ENCODE measurements at regions not wholly inside any gene's neighbourhood (a gene's known extent, or its start where the extent isn't known, plus 50 kb on each side); places are given as distances from the start of the nearest gene placed in this dataset.

DNA sequence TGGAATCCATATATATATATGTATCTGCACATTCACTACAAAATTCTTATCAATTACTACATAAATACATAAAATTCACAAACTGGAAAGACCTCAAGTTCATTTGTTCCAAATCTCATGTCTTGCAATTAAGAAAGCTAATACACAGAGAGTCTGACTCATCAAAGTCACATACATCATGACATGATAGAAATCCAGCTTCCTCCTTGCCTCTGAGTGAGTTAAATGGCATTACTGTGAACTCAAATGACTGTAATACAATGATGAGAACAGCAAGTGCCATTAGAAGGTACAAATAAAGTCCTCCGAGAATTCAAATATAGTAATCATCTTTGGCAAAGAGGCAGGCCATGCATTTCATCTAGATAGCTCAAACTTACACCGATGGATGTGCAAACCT lies 55.1 kb upstream of the AGTR1 start:
- DNase-seq (no peak), ATAC-seq (peak; percentile 60 to 95)
- H3K9me3 ChIP-seq: no peaks in the 10 kb centered on the region
- H3K36me3 ChIP-seq: no peaks in the 10 kb centered on the region
- no peak for TF ChIP-seq POLR2A (IDR thresholded peaks at IDR 0.05)
- TF ChIP-seq, protein P1, sequence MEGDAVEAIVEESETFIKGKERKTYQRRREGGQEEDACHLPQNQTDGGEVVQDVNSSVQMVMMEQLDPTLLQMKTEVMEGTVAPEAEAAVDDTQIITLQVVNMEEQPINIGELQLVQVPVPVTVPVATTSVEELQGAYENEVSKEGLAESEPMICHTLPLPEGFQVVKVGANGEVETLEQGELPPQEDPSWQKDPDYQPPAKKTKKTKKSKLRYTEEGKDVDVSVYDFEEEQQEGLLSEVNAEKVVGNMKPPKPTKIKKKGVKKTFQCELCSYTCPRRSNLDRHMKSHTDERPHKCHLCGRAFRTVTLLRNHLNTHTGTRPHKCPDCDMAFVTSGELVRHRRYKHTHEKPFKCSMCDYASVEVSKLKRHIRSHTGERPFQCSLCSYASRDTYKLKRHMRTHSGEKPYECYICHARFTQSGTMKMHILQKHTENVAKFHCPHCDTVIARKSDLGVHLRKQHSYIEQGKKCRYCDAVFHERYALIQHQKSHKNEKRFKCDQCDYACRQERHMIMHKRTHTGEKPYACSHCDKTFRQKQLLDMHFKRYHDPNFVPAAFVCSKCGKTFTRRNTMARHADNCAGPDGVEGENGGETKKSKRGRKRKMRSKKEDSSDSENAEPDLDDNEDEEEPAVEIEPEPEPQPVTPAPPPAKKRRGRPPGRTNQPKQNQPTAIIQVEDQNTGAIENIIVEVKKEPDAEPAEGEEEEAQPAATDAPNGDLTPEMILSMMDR (IDR thresholded peaks at IDR 0.05 in 4 of 5, conservative IDR thresholded peaks at IDR 0.05 in 1 of 5): no peak
- H3K27ac ChIP-seq: peak overlapping the region in 2 of 4 donors; percentile 51 to 69
- H3K27me3 ChIP-seq: no peaks in the 10 kb centered on the region
- H3K4me3 ChIP-seq: no peak overlapping the region
- intact Hi-C loops (cut with DNase I; ENCODE audit: low total_unique reads): no loop called here
- in situ Hi-C loops (cut with MboI; ENCODE audit: low sequenced_read_pairs in 4 of 4): no loop called here
- peaks cover 0 to 26% of the 10 kb centered on the region in 2 donors for H3K4me1 ChIP-seq

DNA sequence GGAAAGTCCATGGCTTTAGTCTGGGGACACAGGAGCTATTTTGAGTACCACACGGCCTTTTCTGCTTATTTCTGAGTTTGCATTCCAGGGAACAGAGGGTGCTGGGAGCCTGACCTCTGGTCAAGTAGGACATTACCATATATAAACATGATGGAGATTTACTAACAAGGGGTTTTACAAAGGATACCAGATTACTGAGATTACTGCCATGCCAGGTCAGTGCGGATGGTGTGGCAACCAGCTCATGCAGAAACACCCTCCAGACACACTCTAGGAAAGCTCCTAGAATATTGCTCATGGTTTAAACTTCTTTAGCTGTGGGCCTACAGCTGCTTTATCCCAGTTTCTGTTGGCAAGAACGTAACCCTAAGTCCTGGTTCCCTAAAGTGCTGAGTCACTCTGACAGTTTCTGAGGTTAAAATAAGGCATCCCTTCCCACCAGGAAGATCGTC lies 54.3 kb upstream of the AGTR1 start:
- peak in 1 of 2 donors; percentile 27 for ATAC-seq
- in situ Hi-C loops (cut with MboI; ENCODE audit: low sequenced_read_pairs in 4 of 4) (no loop called here), intact Hi-C loops (cut with DNase I; ENCODE audit: low total_unique reads) (no loop called here)

DNA sequence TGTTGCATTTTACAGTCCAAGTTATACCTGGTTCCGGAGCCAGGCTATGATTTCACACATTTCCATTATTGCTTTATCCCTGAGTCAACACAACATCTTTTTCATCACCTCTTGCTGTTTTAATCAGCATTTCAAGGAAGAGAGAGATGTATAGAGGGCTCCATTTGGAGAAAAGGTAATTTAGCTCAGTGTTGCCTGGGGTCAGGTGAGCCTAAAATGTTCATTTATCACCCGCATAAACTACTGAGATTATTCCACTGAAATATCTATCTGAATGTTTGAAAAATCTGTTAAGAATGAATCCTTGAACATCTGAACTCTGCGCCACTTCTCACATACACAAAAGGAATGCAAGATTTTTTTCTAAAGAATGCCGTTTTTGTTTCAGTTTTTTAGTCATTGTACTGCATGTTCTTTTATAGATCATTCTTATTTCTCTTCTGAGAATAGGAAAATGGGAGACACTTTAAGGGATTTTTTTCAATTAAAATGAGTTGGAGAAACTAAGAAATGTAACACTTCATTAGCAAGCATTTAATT lies 51.5 kb upstream of the AGTR1 start:
- in situ Hi-C loops (cut with MboI; ENCODE audit: low sequenced_read_pairs in 4 of 4) (no loop called here), intact Hi-C loops (cut with DNase I; ENCODE audit: low total_unique reads) (no loop called here)
- Histone ChIP-seq H3K9me3 (no peaks in the 10 kb centered on the region), H3K27ac (peak overlapping the region in 1 of 4 donors; percentile 22), H3K4me3 (no peak overlapping the region), H3K4me1 (peaks cover 0 to 26% of the 10 kb centered on the region in 2 donors), H3K36me3 (no peaks in the 10 kb centered on the region), H3K27me3 (no peaks in the 10 kb centered on the region)
- ATAC-seq (no peak), DNase-seq (no peak)
- TF ChIP-seq, protein P1 (IDR thresholded peaks at IDR 0.05 in 4 of 5, conservative IDR thresholded peaks at IDR 0.05 in 1 of 5): no peak
- TF ChIP-seq POLR2A (IDR thresholded peaks at IDR 0.05): no peak

More for the DNA sequence above, 54.3 kb upstream of the AGTR1 start:
- Histone ChIP-seq H3K4me3 (no peak overlapping the region), H3K9me3 (no peaks in the 10 kb centered on the region), H3K36me3 (no peaks in the 10 kb centered on the region), H3K27me3 (no peaks in the 10 kb centered on the region), H3K27ac (peak overlapping the region in 3 of 4 donors; percentile 12 to 69 (median 51)), H3K4me1 (peaks cover 0 to 26% of the 10 kb centered on the region in 2 donors)
- no peak for DNase-seq
- TF ChIP-seq POLR2A (IDR thresholded peaks at IDR 0.05): no peak
- TF ChIP-seq, protein P1 (IDR thresholded peaks at IDR 0.05 in 4 of 5, conservative IDR thresholded peaks at IDR 0.05 in 1 of 5): no peak
